ENCODE measurements at regions not wholly inside any gene's neighbourhood (a gene's known extent, or its start where the extent isn't known, plus 50 kb on each side); places are given as distances from the start of the nearest gene placed in this dataset.

DNA sequence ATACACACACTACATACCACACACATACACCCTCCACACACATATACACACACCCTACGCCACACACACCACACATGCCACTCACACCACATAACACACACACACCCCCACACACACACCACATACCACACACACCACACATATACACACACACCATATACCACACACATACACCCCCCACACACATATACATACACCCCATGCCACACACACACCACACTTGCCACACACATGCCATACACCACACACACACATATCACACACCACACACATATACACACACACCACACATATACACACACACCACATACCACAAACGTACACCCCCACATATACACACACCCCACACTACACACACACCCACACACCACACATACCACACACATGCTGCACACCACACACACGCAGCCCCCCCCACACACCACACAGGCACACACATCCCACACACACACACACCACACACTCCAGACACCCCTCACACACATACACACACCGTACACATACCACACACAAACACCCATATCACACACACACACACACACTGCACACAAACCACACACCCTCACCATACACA is 76.7 kb upstream of the TMPRSS2 start:
- DNase-seq, result no peak
- Mint-ChIP-seq H3K4me3 (no peak overlapping the region), H3K27me3 (peaks cover 8% of the 10 kb centered on the region), H3K9me3 (peaks cover under 1 to 5% of the 10 kb centered on the region in 2 donors), H3K27ac (no peak overlapping the region), H3K4me1 (no peaks in the 10 kb centered on the region)
- ATAC-seq, result no peak

DNA sequence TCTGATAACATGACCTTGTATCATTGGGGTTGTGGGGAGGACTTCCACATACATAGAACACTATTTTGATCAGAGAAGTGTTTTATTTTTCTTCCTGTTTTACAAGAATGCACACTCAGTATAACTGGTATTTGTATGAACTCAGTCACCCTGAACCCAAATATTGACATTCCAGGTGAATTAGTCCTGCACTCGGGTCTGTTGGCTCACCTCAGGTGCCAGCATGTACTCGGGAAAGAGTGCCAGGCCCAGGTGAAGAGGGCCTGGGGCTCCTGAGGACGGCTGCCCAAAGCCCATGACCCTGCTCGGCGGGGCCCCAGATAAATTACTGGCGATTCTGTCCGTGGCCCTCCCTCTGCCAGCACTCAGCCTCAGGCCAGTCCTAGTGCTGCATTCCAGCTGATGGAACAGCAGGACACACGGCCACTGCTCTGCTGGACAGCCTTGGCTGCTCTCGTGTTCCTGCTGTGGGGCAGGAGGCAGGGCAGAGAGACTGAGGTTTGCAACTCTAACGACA is 75.4 kb upstream of the TMPRSS2 start:
- Mint-ChIP-seq H3K27ac (no peak overlapping the region), H3K4me1 (no peaks in the 10 kb centered on the region), H3K27me3 (peaks cover 8% of the 10 kb centered on the region), H3K4me3 (no peak overlapping the region), H3K9me3 (peaks cover under 1 to 14% of the 10 kb centered on the region in 2 donors)
- no peak for DNase-seq
- ATAC-seq, result no peak

DNA sequence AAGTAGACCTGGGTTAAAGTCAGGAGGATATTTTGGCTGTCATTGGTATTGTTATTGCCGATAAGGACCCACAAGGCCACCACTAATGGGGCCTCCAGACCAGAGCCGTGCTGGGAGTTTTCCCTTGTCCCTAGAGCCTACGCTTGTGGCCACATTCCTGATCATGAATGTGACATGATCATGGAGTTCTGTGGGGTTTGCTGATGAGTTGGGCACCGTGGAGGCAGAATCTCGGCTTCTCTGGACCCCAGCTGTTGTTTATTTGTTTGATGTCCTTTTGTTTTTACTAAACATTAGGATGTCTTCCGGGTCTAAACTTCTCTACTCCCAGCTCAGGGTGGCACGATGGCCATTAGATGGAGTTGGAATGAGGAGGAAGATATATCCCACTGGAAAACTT is 74.9 kb upstream of the TMPRSS2 start:
- DNase-seq (no peak), ATAC-seq (no peak)
- Mint-ChIP-seq H3K27ac (no peak overlapping the region), H3K27me3 (peaks cover 8% of the 10 kb centered on the region), H3K9me3 (peaks cover 5 to 18% of the 10 kb centered on the region in 2 donors), H3K4me3 (no peak overlapping the region), H3K4me1 (no peaks in the 10 kb centered on the region)

DNA sequence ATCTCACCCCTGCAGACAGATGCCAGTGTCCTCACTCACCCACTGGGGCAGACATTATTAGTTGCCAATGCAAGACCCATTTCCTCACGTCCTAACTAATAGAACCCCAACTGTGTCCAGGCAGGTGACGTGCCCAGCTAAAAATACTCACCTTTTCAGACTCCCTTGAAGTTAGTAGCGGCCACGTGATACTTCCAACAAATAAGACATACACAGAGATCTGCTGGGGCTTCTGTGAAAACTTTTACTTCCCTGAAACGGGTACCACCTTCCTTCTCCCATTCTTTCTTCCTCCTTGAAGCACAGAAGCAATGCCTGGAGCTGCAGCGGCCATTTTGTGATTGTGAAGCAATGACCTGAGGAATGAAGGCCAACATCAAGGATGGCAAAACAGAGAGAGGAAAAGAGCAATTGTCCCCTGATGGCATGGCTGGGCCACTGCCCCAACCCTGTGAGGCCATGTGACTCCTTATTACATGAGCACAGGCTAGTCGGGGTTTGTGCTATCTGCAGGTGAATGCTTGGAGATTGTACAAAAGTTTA is 74.4 kb upstream of the TMPRSS2 start:
- Mint-ChIP-seq H3K9me3 (peaks cover 8 to 23% of the 10 kb centered on the region in 2 donors), H3K27ac (no peak overlapping the region), H3K4me1 (no peaks in the 10 kb centered on the region), H3K27me3 (peaks cover 8% of the 10 kb centered on the region), H3K4me3 (no peak overlapping the region)
- DNase-seq, result no peak
- ATAC-seq, result no peak

DNA sequence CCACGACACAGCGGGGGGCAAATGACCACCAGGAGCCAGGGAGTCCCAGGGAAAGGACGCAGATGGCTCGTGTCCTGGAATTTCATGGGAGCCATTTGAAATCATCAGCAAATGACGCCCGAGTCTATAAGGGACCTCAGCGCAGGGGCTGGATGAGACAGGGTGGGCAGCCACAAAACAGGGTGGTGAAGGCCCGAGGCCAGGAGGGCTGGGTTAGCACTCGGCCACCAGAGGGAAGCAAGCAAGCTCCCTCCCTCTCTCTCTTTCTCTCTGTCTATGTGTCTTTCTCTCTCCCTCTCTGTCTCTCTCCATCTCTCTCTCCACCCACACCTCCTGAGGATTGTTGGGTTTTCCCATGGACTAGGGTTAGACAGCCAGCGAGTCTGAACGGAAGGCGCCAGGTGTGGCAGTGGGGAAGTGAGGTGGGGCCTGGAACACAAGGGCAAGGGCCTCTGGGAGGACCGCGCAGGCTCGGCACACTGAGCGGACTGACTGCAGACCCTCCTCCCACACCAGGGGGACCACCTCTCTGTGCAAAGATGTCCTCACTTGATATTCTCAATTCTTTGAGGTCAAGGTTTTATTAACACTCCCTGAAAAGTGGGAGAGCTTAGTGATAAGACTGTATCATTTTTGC is 73.8 kb upstream of the TMPRSS2 start:
- no peak for DNase-seq
- Mint-ChIP-seq H3K4me1 (no peaks in the 10 kb centered on the region), H3K27ac (no peak overlapping the region), H3K27me3 (peaks cover 8% of the 10 kb centered on the region), H3K4me3 (no peak overlapping the region), H3K9me3 (peaks cover 10 to 27% of the 10 kb centered on the region in 2 donors)
- no peak for ATAC-seq

DNA sequence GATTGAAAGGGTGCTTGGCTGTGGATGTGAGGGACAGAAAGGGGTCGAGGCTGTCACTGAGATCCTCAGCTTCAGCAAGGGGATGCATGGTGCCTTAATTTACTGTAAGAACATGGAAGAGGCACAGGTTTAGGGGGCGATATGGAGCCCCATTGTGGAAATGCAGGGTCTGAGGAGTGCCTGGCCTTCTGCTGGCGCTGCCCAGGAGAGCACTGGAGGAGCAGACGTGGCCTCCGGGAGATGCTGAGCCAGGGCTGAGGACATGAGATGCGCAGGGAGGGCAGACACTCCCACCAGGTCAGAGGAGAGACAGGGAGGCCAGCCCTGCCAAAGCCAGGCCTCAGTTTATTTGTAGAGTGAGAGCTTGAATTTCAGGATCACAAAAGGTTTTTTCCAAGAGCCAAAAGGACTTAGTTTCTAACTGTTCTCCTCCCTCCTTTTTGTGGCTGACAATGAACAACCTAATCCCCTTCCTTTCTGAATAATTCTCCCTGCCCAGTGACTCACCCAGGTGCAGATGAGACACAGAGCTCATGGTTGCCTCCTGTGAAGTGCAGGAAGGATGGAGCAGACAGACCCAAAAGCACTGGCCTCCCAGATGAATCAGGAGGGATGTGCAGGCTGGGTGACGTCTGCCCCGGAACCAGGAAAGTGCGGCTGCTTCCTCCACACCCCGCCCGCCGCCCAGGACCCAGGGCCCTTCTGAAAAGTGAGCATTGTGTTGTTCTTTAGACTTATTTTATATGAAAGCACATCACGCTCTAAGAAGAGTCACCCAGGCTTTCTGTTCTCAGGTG is 73.0 kb upstream of the TMPRSS2 start:
- Mint-ChIP-seq H3K27me3 (peaks cover 8% of the 10 kb centered on the region), H3K4me1 (no peaks in the 10 kb centered on the region), H3K4me3 (no peak overlapping the region), H3K27ac (no peak overlapping the region), H3K9me3 (peaks cover 10 to 27% of the 10 kb centered on the region in 2 donors)
- DNase-seq (no peak), ATAC-seq (no peak)

DNA sequence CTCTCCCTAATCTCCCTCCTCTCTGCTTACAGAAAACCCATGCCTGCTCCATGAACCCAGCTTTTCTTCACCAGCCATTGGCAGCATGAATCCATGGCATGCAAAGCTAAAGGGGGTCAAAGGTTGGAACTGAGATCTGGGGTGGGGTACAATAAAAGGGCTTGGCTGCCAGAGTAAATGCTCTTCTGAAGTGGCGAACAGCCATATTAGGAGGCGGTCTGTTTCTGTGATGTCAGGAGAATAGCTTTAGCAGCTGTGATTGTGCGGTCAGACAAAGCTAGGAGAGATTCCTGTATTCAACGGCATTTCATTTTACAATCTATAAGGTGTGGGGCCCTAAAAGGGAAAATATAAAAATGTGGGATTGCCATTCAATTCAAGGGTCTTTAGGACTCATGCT is 71.7 kb upstream of the TMPRSS2 start:
- Mint-ChIP-seq H3K27ac (no peak overlapping the region), H3K27me3 (peaks cover 8% of the 10 kb centered on the region), H3K4me3 (no peak overlapping the region), H3K4me1 (no peaks in the 10 kb centered on the region), H3K9me3 (peaks cover 10 to 27% of the 10 kb centered on the region in 2 donors)
- DNase-seq (no peak), ATAC-seq (no peak)

DNA sequence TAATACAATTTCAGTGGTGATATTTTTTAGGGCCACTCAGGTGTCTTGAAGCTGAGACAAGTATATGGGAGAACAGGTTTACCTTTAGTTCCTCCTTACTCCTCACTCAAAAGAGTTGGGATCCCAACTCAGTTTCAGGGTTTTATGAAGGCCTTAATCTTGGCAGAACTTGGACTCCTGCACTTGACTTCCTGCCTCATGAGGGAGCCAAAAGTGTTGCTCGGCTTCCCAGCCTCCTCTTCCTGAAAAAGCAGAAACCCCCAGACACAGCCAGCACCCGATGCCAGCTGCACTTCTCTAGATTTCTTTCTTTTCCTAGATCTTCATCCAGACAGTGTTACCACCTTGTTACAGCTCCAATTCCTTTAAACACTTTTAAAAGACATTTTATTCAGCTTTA is 70.8 kb upstream of the TMPRSS2 start:
- Mint-ChIP-seq H3K27me3 (peaks cover 8% of the 10 kb centered on the region), H3K27ac (no peak overlapping the region), H3K9me3 (peaks cover 10 to 36% of the 10 kb centered on the region in 2 donors), H3K4me1 (no peaks in the 10 kb centered on the region), H3K4me3 (no peak overlapping the region)
- ATAC-seq (no peak), DNase-seq (no peak)

DNA sequence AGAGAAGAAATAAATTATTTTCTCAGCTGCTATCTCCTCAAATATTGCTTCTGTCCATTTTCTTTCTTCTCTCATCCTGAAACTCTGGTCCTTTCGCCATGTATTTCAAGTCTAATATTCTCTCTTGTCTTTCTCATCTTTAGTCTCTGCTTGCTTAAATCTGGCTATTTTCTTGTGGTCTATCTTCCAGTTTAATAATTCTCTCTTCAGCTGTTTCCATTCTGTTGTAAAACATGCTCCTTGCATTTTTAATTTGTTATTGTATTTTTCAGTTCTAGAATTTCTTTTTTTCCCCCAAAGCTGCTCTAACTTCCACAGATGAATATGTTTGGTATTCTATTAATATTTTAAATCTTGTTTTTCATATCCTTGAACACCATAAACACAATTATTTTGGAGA is 70.1 kb upstream of the TMPRSS2 start:
- Mint-ChIP-seq H3K4me3 (no peak overlapping the region), H3K4me1 (no peaks in the 10 kb centered on the region), H3K27ac (no peak overlapping the region), H3K27me3 (peaks cover 8% of the 10 kb centered on the region), H3K9me3 (peaks cover 10 to 37% of the 10 kb centered on the region in 2 donors)
- DNase-seq, result no peak
- ATAC-seq, result no peak

DNA sequence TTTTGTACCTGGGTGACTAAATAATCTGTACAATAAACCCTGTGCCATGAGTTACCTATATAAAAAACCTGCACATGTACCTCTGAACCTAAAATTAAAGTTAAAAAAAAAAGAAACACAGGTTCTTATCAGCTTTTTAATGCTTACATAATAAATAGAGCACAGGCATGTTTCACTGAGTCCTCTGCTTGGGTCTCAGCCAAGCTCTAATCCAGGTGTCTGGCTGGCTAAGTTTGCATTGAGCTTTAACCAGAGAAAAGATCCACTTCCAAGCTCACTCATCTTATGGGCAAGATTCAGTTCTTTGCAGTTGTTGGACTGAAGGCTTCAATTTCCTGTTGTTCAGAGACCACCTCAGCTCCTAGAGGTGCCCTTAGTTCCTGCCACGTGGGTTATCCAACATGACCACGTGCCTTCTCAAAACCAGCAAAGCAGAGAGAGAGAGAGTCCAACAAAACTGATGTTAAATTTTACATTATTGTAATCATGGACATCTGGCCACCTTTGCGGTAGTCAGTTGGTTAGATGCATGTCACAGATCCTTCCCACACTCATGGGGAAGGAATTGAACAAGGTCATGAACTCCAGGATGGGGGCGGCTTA is 68.2 kb upstream of the TMPRSS2 start:
- H3K4me3 Mint-ChIP-seq, result no peak overlapping the region
- peaks cover 10 to 43% of the 10 kb centered on the region in 2 donors for H3K9me3 Mint-ChIP-seq
- no peak for DNase-seq
- no peaks in the 10 kb centered on the region for H3K4me1 Mint-ChIP-seq
- no peak overlapping the region for H3K27ac Mint-ChIP-seq
- H3K27me3 Mint-ChIP-seq, result peaks cover 8% of the 10 kb centered on the region
- no peak for ATAC-seq

DNA sequence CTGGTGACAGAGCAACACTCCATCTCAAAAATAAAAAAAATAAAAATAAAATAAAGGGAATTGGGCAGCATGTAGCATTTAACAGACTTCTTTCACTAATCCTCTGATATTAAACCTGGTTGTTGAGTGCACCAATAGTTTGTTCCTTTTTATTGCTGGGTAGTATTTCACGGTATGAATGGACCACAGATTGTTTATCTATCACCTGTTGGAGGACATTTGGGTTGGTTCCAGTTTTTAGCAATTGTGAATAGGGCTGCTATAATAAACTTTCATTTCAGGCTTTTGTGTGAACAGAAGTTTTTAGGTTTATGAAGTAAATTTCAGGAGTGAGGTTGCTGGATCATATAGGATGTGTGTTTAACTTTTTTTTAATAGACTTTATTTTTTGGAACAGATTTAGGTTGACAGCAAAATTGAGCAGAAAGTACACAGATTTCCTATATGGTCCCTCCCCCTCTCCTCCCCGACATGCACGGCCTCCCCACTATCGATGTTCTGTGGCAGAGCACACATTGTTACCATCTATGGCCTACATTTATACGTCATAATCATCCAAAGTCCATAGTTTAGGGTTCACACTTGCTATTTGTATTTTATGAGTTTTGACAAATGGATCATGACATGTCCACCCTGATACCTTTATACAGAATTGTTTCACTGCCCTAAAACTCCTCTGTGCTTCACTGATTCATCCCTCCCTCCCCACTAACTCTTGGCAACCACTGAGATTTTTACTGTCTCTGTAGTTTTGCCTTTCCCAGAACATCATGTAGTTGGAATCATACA is 66.1 kb upstream of the TMPRSS2 start:
- Mint-ChIP-seq H3K27me3 (no peaks in the 10 kb centered on the region), H3K27ac (no peak overlapping the region), H3K4me3 (no peak overlapping the region), H3K9me3 (peaks cover 10 to 37% of the 10 kb centered on the region in 2 donors), H3K4me1 (no peaks in the 10 kb centered on the region)
- DNase-seq (no peak), ATAC-seq (no peak)

DNA sequence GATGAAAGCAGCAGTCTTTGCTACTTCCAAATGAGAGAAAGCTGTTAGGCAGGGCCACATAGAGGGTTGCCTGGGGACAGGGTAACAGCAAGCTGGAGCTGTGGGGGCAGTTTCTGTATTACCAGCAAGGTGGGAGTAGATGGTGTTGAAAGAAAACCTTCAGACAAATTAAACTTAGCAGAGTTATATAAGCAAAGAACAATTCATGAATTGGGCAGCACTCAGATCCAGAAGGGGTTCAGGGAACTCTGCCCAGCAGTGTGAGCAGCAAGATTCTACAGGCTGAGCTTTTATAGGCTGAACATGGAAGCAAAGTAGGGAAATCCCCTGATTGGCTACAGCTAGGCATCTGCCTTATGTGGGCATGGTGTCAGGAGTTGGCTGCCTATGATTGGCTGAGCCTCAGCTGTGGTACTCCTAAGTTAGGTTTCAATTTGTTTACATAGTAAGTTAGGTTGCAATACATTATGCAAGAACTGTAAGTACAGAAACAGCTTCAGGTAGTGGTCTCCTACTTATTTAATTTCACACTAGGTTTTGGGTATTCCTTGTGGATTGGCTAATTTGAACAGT is 64.1 kb upstream of the TMPRSS2 start:
- peaks cover 14% of the 10 kb centered on the region for H3K27me3 Mint-ChIP-seq
- DNase-seq, result no peak
- H3K27ac Mint-ChIP-seq, result no peak overlapping the region
- no peak for ATAC-seq
- peaks cover 0 to 16% of the 10 kb centered on the region in 2 donors for H3K9me3 Mint-ChIP-seq
- H3K4me1 Mint-ChIP-seq, result no peaks in the 10 kb centered on the region
- H3K4me3 Mint-ChIP-seq, result no peak overlapping the region

DNA sequence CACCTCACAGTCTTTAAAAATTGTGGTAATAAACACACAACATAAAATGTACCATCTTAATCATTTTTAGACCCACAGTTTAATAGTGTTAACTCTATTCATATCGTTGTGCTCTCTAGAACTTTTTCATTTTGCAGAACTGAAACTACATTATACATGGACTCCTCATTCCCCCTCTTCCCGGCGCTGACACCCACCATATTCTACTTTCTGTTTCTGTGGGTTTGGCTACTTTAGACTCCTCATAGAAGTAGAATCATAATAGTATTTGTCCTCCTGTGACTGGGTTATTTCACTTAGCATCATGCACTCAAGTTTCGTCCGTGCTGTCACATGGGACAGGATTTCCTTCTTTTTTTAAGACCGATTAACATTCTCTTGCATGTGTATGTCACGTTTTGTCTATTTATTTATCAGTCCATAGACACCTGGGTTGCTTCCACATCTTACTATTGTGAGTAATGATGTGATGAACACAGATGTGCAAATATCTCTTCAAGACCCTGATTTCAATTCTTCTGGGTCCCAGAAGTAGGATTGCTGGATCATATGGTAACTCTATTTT is 62.9 kb upstream of the TMPRSS2 start:
- ATAC-seq (no peak), DNase-seq (no peak)
- Mint-ChIP-seq H3K4me1 (no peaks in the 10 kb centered on the region), H3K27ac (no peak overlapping the region), H3K4me3 (no peak overlapping the region), H3K9me3 (peaks cover 0 to 16% of the 10 kb centered on the region in 2 donors), H3K27me3 (peaks cover 22% of the 10 kb centered on the region)

DNA sequence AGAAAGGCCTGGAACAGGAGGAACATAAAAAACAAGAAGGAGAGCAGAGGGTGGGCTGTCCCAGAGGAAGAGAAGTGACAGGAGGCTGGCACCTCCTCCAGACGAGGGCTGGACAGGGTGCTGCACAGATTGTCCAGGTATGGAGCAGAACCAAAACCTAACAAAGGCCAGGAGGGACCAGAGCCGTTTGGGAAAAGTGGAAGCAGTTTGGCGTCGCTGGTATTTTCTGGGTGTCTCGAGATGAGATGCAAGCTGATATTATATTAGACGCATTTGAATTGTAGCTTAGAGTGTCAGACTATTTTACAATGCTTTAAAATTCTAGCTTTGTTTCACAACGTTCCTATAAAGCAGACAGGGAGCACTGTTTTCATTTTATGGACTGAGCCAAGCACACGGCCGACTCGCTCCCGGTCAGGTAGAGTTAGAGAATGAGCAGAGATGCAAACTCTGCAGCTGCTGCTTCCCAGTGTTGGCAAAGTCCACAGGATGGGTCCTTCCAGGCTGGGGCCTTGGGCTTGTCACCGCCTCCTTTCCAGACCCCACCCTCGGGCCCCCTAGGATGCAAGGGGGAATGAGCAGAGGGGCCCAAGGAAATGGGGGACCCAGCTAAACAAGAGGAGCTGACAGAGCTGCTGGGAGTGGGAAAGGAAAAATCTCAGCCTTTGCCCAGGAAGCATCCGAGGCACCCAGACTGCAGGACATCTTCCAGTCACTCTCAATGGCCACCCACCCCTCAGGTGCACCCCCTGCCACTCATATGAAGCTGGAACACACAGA is 60.8 kb upstream of the TMPRSS2 start:
- H3K27me3 Mint-ChIP-seq, result peaks cover 22% of the 10 kb centered on the region
- H3K9me3 Mint-ChIP-seq, result peaks cover 0 to 8% of the 10 kb centered on the region in 2 donors
- H3K4me1 Mint-ChIP-seq, result peaks cover 7% of the 10 kb centered on the region
- H3K4me3 Mint-ChIP-seq, result no peak overlapping the region
- no peak for ATAC-seq
- H3K27ac Mint-ChIP-seq, result peak overlapping the region in 1 of 2 donors; percentile 23
- DNase-seq, result no peak

Measured in stimulated activated naive CD8-positive, alpha-beta T cell treated with anti-CD3 and anti-CD28 coated beads, Interleukin-15, amount 100 ng/mL, for 72 hours (primary cell).